ENCODE measurements at regions not wholly inside any gene's neighbourhood (a gene's known extent, or its start where the extent isn't known, plus 50 kb on each side); places are given as distances from the start of the nearest gene placed in this dataset.

GRCh38 chr2:59684116-59684770, 869.2 kb downstream of the BCL11A start:
- Histone ChIP-seq H3K36me3 (ENCODE audit: control insufficient read depth in 2 of 2, insufficient read depth in 2 of 2, low read length in 1 of 2) (no peaks in the 10 kb centered on the region), H3K79me2 (ENCODE audit: control insufficient read depth, insufficient read depth, low read length) (no peaks in the 10 kb centered on the region), H3K4me1 (ENCODE audit: control insufficient read depth, insufficient read depth, low read length) (no peaks in the 10 kb centered on the region), H3K4me2 (ENCODE audit: control insufficient read depth, insufficient read depth) (no peak overlapping the region), H3K27me3 (replicated peaks in 1 of 2; ENCODE audit: control insufficient read depth in 2 of 2, insufficient read depth in 2 of 2, low read length in 1 of 2) (no peaks in the 10 kb centered on the region; a peak in 1 of 4 replicates), H4K20me1 (ENCODE audit: control insufficient read depth, insufficient read depth) (no peaks in the 10 kb centered on the region), H3K4me3 (no peak overlapping the region), H3K9me3 (replicated peaks; ENCODE audit: control insufficient read depth, insufficient read depth, low read length) (no peaks in the 10 kb centered on the region), H2AFZ (ENCODE audit: control insufficient read depth, low read depth, low read length) (no peak overlapping the region), H3K27ac (ENCODE audit: control insufficient read depth, insufficient read depth) (no peak overlapping the region), H3K9ac (ENCODE audit: control insufficient read depth, insufficient read depth, low read length) (no peak overlapping the region)
- SMC1A ChIA-PET (ENCODE audit: uncharacterized antibody, unreplicated experiment): no interaction called here
- FAIRE-seq (no peak), ATAC-seq (no peak), DNase-seq (ENCODE audit: low read depth, low spot score) (no peak)
- no TSS peak for BruUV-seq (replicated peaks)
- in situ Hi-C loops (cut with MboI) (no loop called here), intact Hi-C loops (cut with micrococcal nuclease; ENCODE audit: unreplicated experiment) (no loop called here)
- TF ChIP-seq RUNX3 (IDR thresholded peaks at IDR 0.05; ENCODE audit: low read length) (no peak), TBL1XR1 (IDR thresholded peaks at IDR 0.05; ENCODE audit: low read depth, low read length) (no peak), RELA (IDR thresholded peaks at IDR 0.05; ENCODE audit: borderline replicate concordance, partially characterized antibody) (no peak), CTCF (IDR thresholded peaks at IDR 0.05 in 2 of 3, conservative IDR thresholded peaks at IDR 0.05 in 1 of 3; ENCODE audit: control insufficient read depth in 2 of 3, extremely low read depth in 1 of 3, insufficient read depth in 1 of 3, low read depth in 3 of 3, low read length in 3 of 3) (no peak), IRF3 (IDR thresholded peaks at IDR 0.05) (no peak), IRF4 (IDR thresholded peaks at IDR 0.05; ENCODE audit: low read depth, low read length) (no peak), ZNF274 (IDR thresholded peaks at IDR 0.05; ENCODE audit: insufficient read depth, insufficient read length) (no peak), POLR2AphosphoS2 (IDR thresholded peaks at IDR 0.05; ENCODE audit: low read depth, low read length) (no peak), MTA3 (IDR thresholded peaks at IDR 0.05; ENCODE audit: borderline replicate concordance, low read length) (no peak), ZNF622 (IDR thresholded peaks at IDR 0.05) (no peak), SREBF1 (IDR thresholded peaks at IDR 0.05; ENCODE audit: low read length) (no peak), IRF5 (IDR thresholded peaks at IDR 0.05; ENCODE audit: borderline replicate concordance) (no peak)
- RAD21 ChIA-PET (ENCODE audit: unreplicated experiment): no interaction called here
- CTCF ChIA-PET: no interaction called here
- POLR2A ChIA-PET: no interaction called here
- 45% methylated on average over 4 of the region's 4 CpGs for WGBS (ENCODE audit: insufficient coverage, insufficient replicate concordance, low lambda C conversion rate, missing lambda C conversion rate)

Data from GM12878 (cell line).